Loucy (cell line): ENCODE measurements at regions not wholly inside any gene's neighbourhood (a gene's known extent, or its start where the extent isn't known, plus 50 kb on each side); places are given as distances from the start of the nearest gene placed in this dataset.

Experiments used
- H2AFZ ChIP-seq: fragments of 200-600 bp; sonication (generic); 2 replicates; pipeline ENCODE4 v1.6.0; 2016; ENCODE audit warnings: antibody characterized with exemption, mild to moderate bottlenecking, low read length, moderate library complexity
- H3F3A ChIP-seq: fragments of 200-600 bp; 2 replicates; pipeline ENCODE4 v1.6.0; 2016; ENCODE audit warnings: antibody characterized with exemption, low read depth, mild to moderate bottlenecking
- H3K27me3 ChIP-seq: fragments of 200-600 bp; sonication (generic); 2 replicates; pipeline ENCODE4 v1.6.1; 2014; ENCODE audit warnings: low read length, mild to moderate bottlenecking; ENCODE audit not compliant: insufficient read depth, poor library complexity, severe bottlenecking
- H3K36me3 ChIP-seq: fragments of 200-600 bp; sonication (generic); 2 replicates; pipeline ENCODE4 v1.6.1; 2016; ENCODE audit warnings: low read length; ENCODE audit not compliant: insufficient read depth
- H3K4me1 ChIP-seq: fragments of 200-600 bp; sonication (generic); 2 replicates; pipeline ENCODE4 v1.5.1; 2014; ENCODE audit warnings: low read length, mild to moderate bottlenecking; ENCODE audit not compliant: insufficient read depth, poor library complexity, severe bottlenecking
- H3K4me2 ChIP-seq: fragments of 200-600 bp; sonication (generic); 2 replicates; pipeline ENCODE4 v1.6.0; 2014; ENCODE audit warnings: antibody characterized with exemption, low read length, low read depth, mild to moderate bottlenecking; ENCODE audit not compliant: poor library complexity, severe bottlenecking
- H3K4me3 ChIP-seq: fragments of 200-600 bp; sonication (generic); 2 replicates; pipeline ENCODE4 v1.5.1; 2014; ENCODE audit warnings: low read length, mild to moderate bottlenecking, mixed read lengths; ENCODE audit not compliant: poor library complexity, severe bottlenecking
- H3K79me2 ChIP-seq: fragments of 200-600 bp; sonication (generic); 2 replicates; pipeline ENCODE4 v1.6.1; 2014; ENCODE audit warnings: low read length; ENCODE audit not compliant: insufficient read depth
- H3K9ac ChIP-seq: fragments of 200-600 bp; sonication (generic); 2 replicates; pipeline ENCODE4 v1.6.0; 2014; ENCODE audit warnings: mild to moderate bottlenecking, low read depth, low read length, moderate library complexity; ENCODE audit not compliant: poor library complexity, severe bottlenecking
- H3K9me2 ChIP-seq: fragments of 200-600 bp; sonication (generic); replicated peaks from 2 replicates; pipeline ENCODE4 v1.6.1; 2016; ENCODE audit warnings: low read depth, low read length, mixed read lengths
- H3K9me3 ChIP-seq: fragments of 200-600 bp; sonication (generic); 2 replicates; pipeline ENCODE4 v1.6.1; 2014; ENCODE audit warnings: mild to moderate bottlenecking, antibody characterized with exemption, low read length, low read depth; ENCODE audit not compliant: insufficient read depth
- H4K20me1 ChIP-seq: fragments of 200-600 bp; sonication (generic); 2 replicates; pipeline ENCODE4 v1.6.0; 2014; ENCODE audit warnings: antibody characterized with exemption, low read length, mild to moderate bottlenecking; ENCODE audit not compliant: insufficient read depth, poor library complexity, severe bottlenecking
- EZH2phosphoT487 ChIP-seq: fragments of 200-600 bp; IDR thresholded peaks from 2 replicates; pipeline ENCODE4 v1.6.1; 2018; ENCODE audit warnings: antibody characterized with exemption, mild to moderate bottlenecking, moderate library complexity, borderline replicate concordance
- TF ChIP-seq, protein P1 (sequence below): fragments of 200-600 bp; sonication (generic); conservative IDR thresholded peaks from 2 replicates; pipeline ENCODE4 v1.5.1; 2014; ENCODE audit warnings: mild to moderate bottlenecking, antibody characterized with exemption, low read length

DNA sequence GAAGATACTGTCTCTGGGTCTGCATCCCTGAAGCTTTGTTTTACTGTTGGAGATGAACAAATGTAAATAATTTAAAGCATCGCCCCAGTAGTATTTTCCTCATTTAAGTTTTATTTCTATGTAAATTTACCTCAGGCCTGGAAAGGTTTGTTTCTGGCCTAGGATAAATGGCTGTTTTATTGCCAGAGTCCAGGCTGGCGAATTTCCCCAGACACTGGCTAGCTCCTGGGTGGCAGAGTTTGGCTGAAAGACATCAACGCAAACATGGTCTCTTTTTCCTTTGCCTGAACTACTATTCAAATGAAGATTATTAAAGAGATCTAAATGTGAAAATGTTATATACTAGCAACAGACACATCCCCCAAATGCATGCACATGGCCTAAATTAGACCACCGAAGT lies 136.7 kb upstream of the SESN3 start:
- Histone ChIP-seq H3K9me2 (no peaks in the 10 kb centered on the region), H3K9me3 (no peaks in the 10 kb centered on the region), H3K4me3 (no peak overlapping the region), H3F3A (no peaks in the 10 kb centered on the region), H3K4me2 (no peak overlapping the region), H3K4me1 (peaks cover 6% of the 10 kb centered on the region), H4K20me1 (no peaks in the 10 kb centered on the region), H3K27me3 (no peaks in the 10 kb centered on the region), H2AFZ (no peak overlapping the region), H3K9ac (no peak overlapping the region), H3K79me2 (no peaks in the 10 kb centered on the region), H3K36me3 (no peaks in the 10 kb centered on the region)
- TF ChIP-seq, protein P1, sequence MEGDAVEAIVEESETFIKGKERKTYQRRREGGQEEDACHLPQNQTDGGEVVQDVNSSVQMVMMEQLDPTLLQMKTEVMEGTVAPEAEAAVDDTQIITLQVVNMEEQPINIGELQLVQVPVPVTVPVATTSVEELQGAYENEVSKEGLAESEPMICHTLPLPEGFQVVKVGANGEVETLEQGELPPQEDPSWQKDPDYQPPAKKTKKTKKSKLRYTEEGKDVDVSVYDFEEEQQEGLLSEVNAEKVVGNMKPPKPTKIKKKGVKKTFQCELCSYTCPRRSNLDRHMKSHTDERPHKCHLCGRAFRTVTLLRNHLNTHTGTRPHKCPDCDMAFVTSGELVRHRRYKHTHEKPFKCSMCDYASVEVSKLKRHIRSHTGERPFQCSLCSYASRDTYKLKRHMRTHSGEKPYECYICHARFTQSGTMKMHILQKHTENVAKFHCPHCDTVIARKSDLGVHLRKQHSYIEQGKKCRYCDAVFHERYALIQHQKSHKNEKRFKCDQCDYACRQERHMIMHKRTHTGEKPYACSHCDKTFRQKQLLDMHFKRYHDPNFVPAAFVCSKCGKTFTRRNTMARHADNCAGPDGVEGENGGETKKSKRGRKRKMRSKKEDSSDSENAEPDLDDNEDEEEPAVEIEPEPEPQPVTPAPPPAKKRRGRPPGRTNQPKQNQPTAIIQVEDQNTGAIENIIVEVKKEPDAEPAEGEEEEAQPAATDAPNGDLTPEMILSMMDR: no peak
- no peak for TF ChIP-seq EZH2phosphoT487

DNA sequence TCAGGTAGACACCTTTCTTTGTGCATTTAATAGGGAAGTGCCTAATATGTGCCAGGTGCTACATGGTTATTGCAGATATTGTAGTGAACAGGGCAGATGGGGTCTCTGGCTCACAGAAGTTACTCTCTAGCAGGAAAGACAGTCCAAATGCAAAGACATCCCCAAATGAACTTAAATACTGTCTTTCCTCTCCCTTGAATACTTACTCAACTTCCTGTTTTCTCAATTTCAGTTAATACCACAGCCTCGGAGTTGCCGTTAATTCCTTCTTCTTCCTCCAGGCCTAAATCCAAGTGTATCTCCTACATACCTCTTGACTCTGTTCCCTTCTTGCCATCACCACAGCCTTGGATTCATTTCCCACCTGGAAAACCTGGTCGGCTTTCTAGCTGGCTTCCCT lies 134.3 kb upstream of the SESN3 start:
- no peak overlapping the region for H3K4me3 ChIP-seq
- no peaks in the 10 kb centered on the region for H3F3A ChIP-seq
- no peaks in the 10 kb centered on the region for H3K4me1 ChIP-seq
- no peak overlapping the region for H3K9ac ChIP-seq
- TF ChIP-seq EZH2phosphoT487: no peak
- TF ChIP-seq, protein P1: no peak
- H3K9me2 ChIP-seq: no peaks in the 10 kb centered on the region
- no peaks in the 10 kb centered on the region for H3K27me3 ChIP-seq
- H3K79me2 ChIP-seq: no peaks in the 10 kb centered on the region
- no peaks in the 10 kb centered on the region for H3K9me3 ChIP-seq
- H3K4me2 ChIP-seq: no peak overlapping the region
- H2AFZ ChIP-seq: no peak overlapping the region
- no peaks in the 10 kb centered on the region for H4K20me1 ChIP-seq
- H3K36me3 ChIP-seq: no peaks in the 10 kb centered on the region

DNA sequence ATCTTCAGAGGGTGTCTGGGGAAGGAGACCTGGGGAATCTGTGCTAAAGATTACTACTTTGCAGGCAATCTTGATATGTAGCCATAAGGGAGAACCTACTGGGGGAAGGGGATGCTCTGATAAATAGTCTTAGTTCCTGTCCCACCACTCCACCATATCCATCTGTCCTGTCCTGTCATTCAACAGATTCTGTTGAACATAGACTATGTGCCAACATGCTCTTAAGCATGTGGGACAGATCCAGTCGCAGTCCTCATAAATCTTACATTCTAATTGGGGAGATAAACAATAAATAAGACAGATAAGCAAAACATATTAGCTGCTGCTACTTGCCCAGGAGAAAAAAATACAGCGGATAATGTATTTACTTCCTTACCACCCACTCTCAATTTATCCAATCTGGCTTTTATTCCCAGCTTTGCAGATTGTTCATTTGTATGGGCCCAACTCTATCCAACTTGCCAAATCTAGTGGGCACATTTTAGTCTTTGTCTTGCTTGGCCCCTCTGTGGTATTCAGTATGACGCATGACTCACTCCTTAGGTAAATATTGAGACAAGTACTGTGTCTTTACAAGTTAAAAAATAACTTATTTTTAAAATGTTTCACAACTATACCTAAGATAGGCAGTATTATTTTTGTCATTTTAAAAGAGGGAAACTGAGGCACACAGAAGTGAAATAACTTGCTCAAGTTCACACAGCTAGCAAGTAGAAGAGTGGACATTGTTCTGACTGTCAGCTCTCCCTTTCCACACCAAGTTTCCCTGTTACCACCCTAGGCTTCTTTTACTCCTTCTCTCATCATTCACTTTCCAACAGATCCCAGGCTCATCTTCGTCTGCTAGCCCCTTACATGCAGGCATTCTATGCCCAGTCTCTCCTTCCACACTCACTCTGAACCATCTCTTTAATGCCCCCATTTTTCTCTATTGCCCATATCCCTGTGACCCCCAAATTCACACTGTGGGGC lies 133.6 kb upstream of the SESN3 start:
- Histone ChIP-seq H3K9ac (no peak overlapping the region), H3K4me1 (no peaks in the 10 kb centered on the region), H3K9me3 (no peaks in the 10 kb centered on the region), H3K9me2 (no peaks in the 10 kb centered on the region), H4K20me1 (no peaks in the 10 kb centered on the region), H3K27me3 (no peaks in the 10 kb centered on the region), H3K4me3 (no peak overlapping the region), H3K79me2 (no peaks in the 10 kb centered on the region), H3K4me2 (no peak overlapping the region), H2AFZ (no peak overlapping the region), H3F3A (no peaks in the 10 kb centered on the region), H3K36me3 (no peaks in the 10 kb centered on the region)
- TF ChIP-seq, protein P1: no peak
- no peak for TF ChIP-seq EZH2phosphoT487
